ENCODE measurements at regions not wholly inside any gene's neighbourhood (a gene's known extent, or its start where the extent isn't known, plus 50 kb on each side); places are given as distances from the start of the nearest gene placed in this dataset.

DNA sequence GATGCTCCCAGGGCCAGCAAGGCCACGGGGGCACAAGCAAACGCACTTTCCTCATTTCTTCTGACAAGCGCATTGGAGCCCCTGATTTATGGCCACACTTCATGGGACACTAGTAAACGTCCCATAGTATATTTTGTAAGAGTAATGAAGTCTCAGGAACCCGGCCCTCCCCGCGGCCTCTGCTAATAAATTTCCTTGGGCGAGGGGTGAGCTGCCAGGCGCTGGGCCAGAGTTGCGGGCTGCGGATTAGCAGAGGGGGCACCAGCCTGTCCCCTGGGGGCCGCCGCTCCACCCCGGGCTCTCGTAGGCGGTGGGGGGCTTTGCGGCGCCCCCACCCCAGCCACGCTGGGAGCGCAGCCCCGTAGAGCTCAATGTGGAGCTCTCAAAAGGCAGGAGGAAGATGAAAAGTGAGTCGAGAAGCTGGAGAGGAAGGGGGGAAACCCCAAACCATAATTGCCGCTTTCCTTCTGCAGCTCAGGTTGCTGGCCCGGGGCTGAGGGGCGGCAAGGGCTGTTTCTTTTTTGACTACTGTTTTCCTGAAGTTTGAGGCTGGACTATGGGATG lies 173.6 kb downstream of the CDC5L start:
- no peak for DNase-seq

DNA sequence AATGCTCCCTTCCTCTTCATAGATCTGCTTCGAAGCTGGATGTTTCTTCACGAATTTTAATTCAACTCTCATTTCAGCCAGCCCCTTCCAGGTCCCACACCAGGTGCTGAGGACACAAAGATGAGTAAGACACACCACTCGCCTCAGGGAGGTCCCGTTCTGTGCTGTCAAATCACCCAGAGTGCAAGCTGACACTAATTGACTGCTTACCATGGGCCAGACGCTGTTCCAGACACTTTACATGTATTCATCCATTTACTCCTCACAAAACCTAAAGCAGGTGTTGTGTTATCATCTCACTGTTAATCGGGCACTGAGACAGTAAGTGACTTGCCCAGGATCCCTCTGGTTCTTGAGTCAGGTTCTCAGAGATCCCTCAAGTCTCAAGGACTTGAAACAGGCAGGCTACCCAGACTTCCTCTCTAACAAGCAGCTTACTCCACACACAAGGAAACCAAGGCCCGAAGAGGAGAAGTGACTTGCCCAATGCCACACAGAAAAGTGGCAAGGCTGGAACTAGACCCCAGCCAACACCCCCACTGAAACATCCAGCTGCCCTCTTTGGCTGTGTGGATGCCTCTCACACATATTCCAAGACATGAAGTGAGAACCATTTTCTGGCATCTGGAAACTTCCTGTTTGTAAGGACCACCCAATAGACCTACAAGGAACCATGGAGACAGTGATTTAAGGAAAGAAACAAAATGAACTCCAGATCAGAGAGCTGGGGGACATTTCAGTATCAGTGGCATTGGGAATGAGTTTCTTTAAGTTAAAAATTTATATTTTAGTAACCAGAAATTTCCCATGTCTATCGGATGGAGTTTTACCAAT lies 174.5 kb downstream of the CDC5L start:
- DNase-seq, result no peak

DNA sequence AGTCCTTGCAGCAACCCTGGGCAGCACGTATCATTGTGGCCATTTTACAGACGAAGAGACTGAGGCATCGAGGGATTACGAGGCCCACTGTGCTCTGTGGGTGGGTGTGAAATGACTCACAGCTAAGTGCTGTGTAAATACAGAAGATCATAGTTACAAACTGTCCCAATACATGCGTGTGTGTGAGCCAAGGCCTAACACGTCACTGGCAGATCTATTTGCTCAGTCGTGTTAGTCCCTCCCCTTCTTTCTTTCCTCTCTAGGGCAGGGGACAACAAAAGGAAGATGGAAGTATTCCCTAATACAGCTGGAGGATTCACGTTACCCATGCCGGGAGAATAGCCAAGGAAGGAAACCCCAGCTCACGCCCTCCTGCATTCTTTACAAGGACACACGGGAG lies 175.9 kb downstream of the CDC5L start:
- DNase-seq, result no peak

DNA sequence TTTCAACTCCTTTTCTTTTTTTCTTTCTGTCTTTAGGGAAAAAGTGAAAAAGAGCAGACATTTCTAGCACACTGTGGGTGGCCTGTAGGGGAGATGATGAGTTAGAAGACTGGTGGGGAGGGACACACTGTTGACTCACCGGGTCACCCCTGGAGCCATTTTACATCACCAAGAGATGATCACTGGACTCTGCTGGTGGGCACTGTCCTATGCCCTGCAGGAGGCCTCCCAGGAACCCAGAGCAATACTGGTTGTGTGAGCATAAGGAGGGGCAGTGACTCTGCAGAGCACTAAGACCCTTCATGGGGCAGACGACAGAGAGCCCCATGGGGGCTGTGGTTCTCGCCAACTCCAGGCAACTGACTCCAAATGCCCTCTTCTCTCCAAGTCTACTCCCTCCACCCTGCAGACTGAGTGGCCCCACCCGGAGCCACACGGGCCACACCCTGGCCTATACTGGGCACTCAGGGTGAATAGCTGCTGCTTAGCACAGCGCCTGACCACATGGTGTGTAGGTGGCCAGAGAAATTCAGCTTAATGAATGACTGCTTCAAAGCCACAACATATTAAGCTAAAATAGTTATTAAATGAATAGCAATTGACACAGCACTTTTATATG lies 177.5 kb downstream of the CDC5L start:
- no peak for DNase-seq

DNA sequence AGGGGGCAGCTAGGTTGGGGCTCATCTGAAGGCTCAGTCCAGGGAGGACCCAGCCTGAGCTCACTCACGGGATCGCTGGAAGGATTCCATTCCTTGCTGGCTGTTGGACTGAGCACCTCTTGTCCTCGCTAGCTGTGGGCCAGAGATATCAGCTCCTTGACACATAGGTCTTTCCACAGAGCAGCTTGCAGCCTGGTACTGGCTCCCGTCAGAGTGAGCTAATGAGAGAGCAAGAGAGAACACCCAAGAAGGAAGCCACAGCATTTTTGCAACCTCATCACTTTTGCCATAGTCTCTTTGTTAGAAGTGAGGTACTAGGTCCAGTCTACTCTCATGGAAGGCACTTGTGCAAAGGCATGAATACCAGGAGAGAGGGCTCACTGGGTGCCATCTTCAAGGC lies 179.9 kb downstream of the CDC5L start:
- no peak for DNase-seq

DNA sequence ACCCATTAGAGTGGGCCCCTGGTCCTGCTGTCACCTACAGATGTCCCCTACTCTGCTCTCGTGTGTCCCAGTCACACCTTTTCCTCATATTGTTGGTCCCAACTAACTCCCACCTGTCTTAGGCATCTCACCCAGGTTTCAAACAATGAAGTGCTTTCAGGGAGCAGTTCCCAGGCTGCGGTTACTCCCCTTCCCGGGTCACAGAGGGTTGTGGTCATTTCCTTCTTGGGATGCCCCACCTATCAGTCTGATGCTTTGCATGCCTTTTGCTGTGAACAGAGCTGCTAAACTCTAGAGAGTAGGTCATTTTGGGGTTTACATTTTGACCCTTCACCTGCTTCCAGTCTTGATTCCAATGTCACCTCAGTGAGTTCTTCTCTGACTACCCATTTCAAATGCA lies 181.6 kb downstream of the CDC5L start:
- no peak for DNase-seq

DNA sequence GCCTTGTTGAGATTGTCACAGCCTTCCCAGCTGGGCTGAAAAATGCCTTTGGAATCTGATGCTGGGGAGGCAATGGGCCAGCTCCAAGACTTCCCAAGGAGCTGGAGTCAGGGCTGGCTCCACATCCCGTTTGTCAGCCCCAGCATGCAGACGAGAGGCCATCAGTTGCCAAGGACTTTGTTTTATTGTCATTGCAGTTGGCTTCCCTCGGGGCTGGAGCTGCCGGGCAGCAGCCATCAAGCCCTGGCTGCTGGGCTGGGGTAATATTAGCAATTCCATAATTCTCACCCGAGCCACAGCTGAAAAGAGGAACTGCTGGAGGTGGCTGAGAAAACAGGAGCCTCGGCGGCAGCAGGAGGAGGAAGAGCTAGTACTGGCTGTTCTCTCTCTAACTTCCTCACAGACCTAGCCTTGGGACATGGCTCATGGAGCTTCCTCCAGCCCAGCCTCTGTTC lies 182.5 kb downstream of the CDC5L start:
- DNase-seq, result no peak

DNA sequence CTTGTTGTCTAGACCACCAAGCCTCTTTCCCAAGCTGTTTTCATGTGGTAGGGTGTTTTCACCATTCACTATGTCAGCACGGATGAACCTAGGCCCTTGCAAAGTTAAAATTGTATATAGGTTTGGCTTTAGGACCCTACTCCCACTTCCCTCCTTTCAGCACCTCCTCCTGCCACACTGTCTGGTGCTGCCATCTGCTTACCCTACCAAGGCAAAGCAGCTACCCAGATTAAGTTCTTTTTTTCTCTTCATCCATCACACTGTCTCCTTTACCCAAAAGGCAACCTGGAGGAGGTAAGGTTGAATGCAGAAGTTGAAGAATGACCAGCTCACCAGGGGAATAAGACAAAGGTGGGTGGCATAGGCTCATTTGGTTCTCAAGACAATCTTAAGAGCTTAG lies 184.0 kb downstream of the CDC5L start:
- DNase-seq, result no peak

DNA sequence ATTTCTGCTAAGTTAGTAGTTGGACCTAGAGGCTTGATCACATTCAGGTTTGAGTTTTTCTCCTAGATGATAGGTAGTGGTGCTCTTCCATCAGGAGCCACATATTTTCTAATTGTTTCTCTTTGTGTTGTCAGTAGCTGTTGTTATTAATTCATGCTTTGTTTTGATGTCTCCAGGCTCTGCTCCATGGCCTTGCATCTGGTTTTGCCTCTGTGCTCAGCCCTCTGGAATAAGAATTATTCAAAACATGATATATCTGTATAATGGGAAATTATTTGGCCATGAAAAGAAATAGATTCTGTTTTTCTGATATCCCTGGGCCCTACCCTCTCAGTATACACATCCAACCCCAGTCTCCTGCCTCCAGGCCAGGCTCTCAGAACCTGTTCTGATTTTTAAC lies 184.8 kb downstream of the CDC5L start:
- no peak for DNase-seq

DNA sequence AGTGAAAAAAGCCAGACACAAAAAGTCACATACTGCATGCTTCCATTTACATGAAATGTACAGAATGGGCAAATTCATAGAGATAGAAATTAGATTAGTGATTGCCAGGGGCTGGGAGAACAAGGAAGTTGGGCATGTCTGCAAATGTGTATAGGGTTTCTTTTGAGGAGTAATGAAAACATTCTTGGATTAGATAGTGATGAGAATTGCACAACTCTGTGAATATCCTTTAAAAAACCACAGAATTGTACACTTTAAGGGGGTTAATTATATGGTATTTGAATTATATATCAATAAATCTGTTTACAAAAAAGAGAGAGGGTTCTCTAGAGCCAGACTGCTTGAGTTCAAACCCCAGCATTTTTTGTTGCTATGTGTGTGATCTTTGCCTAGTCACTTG lies 188.1 kb downstream of the CDC5L start:
- DNase-seq, result no peak

DNA sequence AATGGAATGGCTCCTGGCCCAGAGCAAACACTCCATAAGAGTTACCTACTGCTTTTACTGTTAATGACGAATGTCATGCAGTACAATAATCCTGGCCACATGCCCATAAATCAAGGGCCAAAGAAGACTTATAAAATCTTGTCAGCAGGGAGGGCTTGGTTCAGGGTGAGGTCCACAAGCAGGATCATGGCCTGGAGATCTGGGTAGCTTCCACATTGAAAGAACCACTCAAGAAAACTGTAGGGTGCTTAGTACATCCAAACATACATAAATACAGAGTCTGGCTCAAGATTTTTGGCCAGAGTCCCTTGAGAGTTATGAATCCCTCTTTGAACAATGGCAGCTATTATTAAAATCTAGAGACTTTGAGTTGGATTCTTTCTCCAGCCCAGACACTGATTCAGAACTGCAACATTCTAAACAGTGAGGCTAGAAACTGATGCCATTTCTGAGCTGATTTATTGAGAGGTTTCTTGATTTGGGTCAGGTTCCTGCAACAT lies 188.7 kb downstream of the CDC5L start:
- DNase-seq, result no peak

DNA sequence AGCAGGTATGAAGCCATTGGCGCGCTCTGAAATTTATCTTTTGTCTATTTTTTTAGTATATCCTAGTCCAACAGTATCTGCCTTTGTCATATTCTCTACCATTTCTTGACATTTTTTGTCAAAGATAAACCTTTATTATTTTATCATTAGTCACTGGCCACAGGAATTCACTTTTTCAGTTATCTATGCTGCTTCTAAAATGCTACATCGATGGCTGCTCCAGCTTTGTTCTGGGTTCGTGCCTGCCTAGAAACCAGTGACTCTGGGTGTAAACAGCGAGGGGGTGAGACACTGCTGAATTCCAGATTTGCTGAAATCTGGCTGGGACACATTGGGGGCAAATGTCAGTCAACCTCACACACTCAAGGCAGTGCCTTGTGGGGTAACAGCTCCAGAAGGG lies 193.4 kb downstream of the CDC5L start:
- DNase-seq, result no peak

DNA sequence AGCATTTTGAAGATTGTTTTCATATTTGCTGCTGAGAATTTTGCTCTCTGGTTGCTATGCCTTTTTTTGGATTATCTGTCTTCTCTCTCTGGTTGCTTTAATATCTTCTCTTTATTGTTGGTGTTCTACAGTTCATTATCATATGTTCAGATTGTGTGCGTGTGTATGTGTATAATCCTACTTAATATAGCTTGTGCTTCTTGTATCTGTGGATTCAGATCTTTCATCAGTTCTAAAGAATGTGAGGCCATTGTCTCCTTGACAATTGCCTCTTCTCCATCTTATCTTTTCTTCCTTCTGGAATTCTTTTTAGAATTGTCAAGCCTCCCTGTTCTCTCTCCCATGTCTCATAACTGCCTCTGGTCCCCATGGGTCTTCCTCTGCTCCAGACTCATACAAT lies 195.4 kb downstream of the CDC5L start:
- no peak for DNase-seq

DNA sequence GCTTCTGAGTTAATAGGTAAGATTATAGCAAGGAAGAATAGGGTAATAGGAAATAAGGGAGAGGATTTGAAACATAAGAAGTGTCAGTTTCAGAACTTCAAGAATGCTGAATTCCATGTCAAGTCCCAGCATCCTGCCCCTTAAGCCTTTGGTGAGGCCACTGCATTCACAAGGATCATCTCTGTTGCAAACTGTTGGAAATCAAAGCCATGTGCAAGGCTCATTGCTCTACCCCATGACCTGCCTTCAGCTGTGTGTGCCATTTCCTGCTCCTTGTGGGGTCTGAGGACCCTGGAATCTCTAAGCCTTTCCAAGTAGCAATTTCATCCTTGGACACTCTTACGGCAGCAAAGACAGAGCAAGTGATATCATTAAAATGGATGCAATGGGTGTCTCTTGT lies 203.0 kb downstream of the CDC5L start:
- no peak for DNase-seq

DNA sequence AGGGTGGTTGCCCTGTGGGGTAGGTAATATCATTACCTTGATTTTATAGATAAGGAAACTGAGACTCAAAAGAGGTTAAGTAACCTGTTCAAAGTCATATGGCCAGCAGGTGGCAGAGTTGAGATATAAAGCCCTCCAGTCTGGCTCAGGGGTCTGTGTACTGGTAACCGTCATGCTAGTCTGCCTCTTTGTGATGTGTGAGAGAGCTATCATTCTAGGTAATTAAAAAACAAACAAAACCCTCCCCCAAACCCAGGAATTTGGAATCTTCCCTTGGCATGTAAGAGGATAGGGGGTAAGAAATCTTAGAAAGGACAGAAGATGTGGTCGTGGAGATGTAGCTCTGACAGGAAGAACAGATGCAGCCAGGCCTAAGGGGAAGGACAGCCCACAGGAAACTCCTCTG lies 206.0 kb downstream of the CDC5L start:
- peak; percentile 61 to 68 for DNase-seq

DNA sequence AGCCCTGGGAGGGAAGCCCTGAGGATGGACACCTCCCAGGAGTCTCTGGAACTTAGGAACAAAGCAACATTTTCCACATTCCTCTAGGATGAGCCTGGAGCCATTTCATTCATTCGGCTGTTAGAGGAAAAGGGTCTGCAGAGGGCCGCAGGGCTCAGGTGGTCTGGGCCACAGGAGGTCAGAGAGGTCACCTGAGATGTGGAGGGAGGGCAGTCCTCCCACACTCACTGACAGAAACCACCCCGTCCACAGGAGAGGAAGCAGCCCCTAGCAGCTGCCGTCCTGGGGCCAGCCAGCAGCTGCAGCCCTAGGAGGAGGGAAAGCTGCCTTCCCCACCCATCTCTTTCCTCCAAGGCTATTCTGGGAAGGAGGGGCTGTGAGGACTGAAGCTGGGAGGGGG lies 207.0 kb downstream of the CDC5L start:
- DNase-seq, result no peak

DNA sequence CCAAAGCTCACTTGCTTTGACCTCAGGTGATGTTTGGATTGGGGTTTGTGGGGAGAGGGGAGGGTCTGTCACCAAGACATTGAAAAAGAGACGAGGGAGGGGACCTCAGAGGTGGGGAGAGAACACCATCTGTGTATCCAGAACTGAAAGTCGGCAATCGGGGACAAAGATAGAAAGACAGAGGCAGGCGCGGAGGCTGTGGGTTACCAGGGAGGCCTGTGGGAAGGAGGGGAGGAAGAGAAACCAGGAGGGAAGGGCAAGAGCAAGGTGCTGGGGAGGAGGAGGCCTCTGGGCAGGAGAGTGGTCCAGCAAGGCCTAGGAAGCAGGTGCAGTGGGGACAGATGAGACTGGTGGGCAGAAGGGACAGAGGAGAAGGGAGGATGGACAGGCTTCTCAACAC lies 211.2 kb downstream of the CDC5L start:
- no peak for DNase-seq

DNA sequence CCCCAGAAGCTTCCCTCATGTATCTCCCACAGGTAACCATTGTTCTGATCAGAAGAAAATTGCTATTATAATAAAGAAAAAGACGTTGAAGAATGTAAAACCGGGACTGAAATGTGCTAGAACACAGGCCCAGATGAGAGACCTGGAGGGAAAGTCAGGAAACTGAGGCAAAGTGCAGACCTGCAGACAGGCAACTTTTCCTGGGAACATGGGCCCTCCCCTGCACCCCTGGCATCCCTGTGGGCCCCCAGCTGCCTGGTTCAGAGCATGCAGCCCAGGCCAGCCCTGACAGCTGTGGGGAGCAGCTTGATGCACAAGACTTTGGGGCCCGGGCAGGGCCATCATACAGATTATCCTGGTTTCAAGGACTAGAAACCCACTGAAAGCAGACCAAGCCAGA lies 212.2 kb downstream of the CDC5L start:
- no peak for DNase-seq

DNA sequence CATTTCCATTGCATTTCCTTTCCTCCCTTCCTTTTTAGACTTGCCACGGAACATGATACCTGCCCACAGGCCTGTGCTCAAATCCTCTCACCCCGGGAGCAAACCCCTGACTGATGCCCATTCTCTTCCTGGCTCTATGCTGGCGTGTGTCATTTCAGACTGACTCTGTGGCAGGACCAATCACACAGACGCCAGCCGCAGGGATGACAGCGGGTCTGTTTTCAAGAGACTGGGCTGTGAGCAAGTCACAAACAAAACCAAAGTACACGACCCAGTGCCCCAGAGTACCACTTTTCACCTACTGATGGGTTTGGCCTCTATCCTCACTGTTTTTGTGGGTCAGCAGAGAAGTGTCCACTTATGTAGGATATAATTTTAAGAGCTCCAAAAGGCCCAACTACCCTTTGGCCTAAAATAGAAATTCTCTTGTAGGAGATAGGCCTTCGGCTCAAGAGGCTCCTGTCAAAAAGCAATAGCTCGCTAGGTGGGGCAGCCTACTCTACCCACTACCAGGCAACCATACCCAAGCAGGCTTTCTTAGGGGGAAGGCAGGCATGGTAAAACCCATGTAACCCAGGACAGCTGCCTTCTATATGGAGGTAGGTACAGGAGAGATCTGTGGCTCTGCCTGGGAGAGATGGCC lies 215.7 kb downstream of the CDC5L start:
- DNase-seq, result no peak

DNA sequence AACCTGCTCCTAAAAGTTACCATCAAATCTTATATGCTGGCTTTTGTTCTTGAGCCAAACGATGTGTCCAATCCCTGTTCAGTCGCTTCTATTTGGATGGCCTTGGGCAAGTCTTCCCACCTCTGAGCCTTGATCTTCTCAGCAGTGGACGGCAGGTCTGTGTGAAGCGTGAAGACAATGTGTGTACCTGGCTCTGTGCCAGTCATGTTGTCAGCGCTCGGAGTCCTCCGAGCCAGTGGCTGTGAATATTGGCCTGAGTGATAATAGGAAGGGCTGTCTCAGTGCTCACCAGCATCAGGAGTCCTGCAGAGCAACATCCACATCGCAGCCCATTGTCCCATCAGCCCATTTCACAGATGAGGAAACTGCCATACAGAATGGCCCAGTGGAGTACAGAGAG lies 219.0 kb downstream of the CDC5L start:
- no peak for DNase-seq

DNA sequence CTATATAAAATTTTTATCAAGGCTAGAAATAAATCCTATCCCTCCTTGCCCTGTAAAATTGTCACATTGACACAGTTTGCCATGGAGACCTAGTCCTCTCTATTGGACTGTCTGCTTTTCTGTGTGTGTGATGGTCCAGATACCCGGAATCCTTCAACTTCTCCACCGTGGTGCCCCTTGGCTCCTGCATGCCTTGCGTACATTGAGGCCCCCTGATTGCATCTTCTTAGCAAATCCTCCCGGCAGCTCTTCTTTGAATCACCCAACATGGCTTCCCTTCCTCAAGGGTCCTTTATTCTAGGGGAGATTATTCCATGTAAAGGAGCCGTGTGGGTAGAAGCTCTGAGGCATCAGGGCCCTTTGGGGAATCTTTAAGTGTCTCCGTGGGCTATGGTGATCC lies 219.5 kb downstream of the CDC5L start:
- DNase-seq, result no peak

DNA sequence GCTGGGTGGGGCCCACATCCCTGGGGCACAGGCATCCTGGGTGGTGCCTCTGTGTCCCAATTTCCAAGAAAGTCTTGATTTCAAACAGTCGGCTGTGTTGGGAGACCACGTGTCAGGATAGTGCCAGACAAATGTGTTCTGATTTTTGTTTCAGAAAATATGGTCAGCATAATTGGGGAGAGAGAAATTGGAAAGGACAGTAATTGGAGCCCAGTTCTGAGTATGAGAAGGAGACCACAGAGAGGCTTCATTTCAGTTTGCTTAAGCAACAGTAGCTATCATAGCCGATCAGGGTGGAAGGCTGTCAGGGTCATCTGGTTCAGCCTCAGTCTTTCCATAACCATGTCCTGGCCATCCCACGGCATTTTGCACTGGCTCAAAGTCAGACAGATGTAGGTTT lies 220.7 kb downstream of the CDC5L start:
- no peak for DNase-seq

DNA sequence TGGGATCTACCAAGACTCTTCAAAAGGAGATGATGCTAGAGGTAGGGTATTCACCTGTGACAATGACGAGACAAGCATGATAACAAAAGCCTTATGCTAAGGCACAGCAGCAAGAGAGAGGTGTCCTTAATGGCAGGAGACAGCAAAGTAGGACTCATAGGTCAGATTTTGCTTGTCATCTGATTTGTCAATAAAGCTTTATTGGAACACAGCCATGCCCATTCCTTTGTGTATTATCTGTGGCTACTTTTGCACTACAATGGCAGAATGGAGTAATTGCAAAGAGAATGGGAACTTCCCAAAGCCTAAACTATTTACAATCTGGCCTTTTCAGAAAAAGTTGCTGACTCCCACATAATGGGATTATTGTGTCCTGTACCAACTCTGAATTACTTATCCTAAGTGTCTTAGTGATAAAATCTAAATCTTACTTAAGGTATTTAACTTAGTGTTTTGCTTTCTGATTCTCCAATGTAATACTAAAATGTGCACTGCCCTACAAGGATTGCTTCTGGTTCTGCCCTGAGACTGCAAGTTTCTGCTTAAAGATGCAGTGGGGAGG lies 221.6 kb downstream of the CDC5L start:
- no peak for DNase-seq

Measured in stimulated activated CD4-positive, alpha-beta T cell treated with anti-CD3 and anti-CD28 coated beads, Interleukin-2, amount 100 ng/mL, for 48 hours (primary cell).